Activated CD4-positive, alpha-beta memory T cell treated with anti-CD3 and anti-CD28 coated beads for 36 hours (primary cell): ENCODE measurements at regions not wholly inside any gene's neighbourhood (a gene's known extent, or its start where the extent isn't known, plus 50 kb on each side); places are given as distances from the start of the nearest gene placed in this dataset.

Source experiments
- CTCF ChIA-PET: fragments of 350-600 bp; sonication (Branson Sonifier 250); formaldehyde crosslinking; loops from one replicate; lab custom pipeline; 2021; ENCODE audit warnings: antibody characterized with exemption, inconsistent platforms; lab: Charles Lee
- POLR2A ChIA-PET: fragments of 350-600 bp; sonication (Branson Sonifier 250); formaldehyde crosslinking; loops from one replicate; lab custom pipeline; 2021; ENCODE audit warnings: antibody characterized with exemption; lab: Charles Lee
- DNase-seq: peaks from one replicate; pipeline ENCODE4 v3.0.0-alpha.2; 2020
- H3K27ac Mint-ChIP-seq: one replicate; pipeline ENCODE4 v1.8.0; 2021; ENCODE audit warnings: mixed read lengths
- H3K27me3 Mint-ChIP-seq: one replicate; pipeline ENCODE4 v1.8.0; 2021; ENCODE audit warnings: mixed read lengths
- H3K36me3 Mint-ChIP-seq: one replicate; pipeline ENCODE4 v1.8.0; 2021; ENCODE audit warnings: mixed read lengths
- H3K4me1 Mint-ChIP-seq: one replicate; pipeline ENCODE4 v1.8.0; 2021; ENCODE audit warnings: low read depth, mixed read lengths
- H3K4me3 Mint-ChIP-seq: one replicate; pipeline ENCODE4 v1.8.0; 2021; ENCODE audit warnings: mild to moderate bottlenecking, mixed read lengths
- H3K9me3 Mint-ChIP-seq: one replicate; pipeline ENCODE4 v1.8.0; 2021; ENCODE audit warnings: mixed read lengths
- intact Hi-C: fragments of 100-400 bp; cut with micrococcal nuclease; formaldehyde crosslinking; loops from one replicate; pipeline ENCODE4 v1.15.1; 2023

DNA sequence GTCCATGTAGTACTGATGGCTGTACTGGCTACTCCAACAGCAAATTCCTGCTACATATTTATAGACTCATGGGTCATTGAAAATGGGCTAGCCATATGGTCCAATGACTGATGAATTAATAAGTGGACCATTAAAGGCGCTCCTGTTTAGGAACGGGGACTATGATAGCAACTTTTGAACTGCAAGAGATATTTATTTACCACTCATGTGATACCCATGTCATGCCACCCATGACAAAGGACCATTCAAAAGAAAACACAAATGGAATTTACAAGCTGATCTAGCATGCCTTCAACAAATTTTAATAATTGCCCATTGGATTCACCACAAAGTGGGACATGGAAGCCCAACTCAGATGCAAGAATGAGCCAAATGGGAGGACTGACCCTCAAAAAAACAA, 240.0 kb upstream of the GALNTL6 start:
- Mint-ChIP-seq H3K4me1 (no peaks in the 10 kb centered on the region), H3K36me3 (no peaks in the 10 kb centered on the region), H3K27ac (no peak overlapping the region), H3K9me3 (peaks cover 10% of the 10 kb centered on the region), H3K4me3 (no peak overlapping the region), H3K27me3 (no peaks in the 10 kb centered on the region)
- ChIA-PET CTCF (no interaction called here), POLR2A (no interaction called here)
- intact Hi-C loops = no loop called here
- DNase-seq = no peak

GRCh38 chr4:171565130-171565788, 247.9 kb upstream of the GALNTL6 start:
- no peaks in the 10 kb centered on the region for H3K4me1 Mint-ChIP-seq
- DNase-seq = no peak
- ChIA-PET CTCF (no interaction called here), POLR2A (no interaction called here)
- no peaks in the 10 kb centered on the region for H3K27me3 Mint-ChIP-seq
- H3K9me3 Mint-ChIP-seq = no peaks in the 10 kb centered on the region
- H3K27ac Mint-ChIP-seq = no peak overlapping the region
- H3K36me3 Mint-ChIP-seq = no peaks in the 10 kb centered on the region
- intact Hi-C loops = no loop called here
- no peak overlapping the region for H3K4me3 Mint-ChIP-seq

DNA sequence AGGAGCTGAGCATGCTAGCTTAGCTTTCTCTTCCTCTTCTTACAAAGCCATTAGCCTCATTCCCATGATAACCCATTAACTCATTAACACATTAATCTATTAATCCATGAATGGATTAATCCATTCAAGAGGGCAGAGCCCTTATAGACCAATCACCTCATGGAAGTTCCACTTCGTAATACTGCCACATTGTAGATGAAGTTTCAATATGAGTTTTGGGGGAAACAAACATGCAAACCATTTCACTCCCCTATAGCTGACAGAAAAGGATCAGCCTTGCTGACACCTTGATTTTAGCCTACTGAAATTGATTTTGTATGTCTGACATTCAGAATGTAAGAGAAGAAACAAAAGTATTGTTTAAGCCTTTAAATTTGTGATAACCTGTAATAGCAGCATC, 251.8 kb upstream of the GALNTL6 start:
- no peak for DNase-seq
- no peaks in the 10 kb centered on the region for H3K4me1 Mint-ChIP-seq
- POLR2A ChIA-PET = no interaction called here
- no peaks in the 10 kb centered on the region for H3K27me3 Mint-ChIP-seq
- H3K27ac Mint-ChIP-seq = no peak overlapping the region
- intact Hi-C loops = no loop called here
- CTCF ChIA-PET = no interaction called here
- no peaks in the 10 kb centered on the region for H3K36me3 Mint-ChIP-seq
- H3K4me3 Mint-ChIP-seq = no peak overlapping the region
- H3K9me3 Mint-ChIP-seq = no peaks in the 10 kb centered on the region

DNA sequence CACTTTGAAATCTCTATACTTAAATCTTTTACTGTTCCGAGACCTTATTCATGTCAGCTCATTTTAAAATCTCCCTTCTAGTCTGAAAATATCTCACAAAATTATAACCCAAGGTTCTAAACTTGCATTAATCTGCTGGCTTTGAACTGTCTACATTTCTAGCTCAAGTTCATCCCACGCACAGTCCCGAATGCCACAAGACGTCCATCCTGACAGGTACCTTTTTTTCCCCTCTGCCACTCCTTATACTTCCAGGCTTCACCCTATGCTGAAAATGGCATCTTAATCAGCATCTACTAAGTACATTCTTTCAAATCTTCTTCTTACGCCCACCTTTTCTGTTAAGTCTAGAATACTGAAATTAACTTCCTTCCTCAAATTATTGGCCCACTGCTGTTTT, 259.2 kb upstream of the GALNTL6 start:
- peaks cover 5% of the 10 kb centered on the region for H3K9me3 Mint-ChIP-seq
- ChIA-PET CTCF (no interaction called here), POLR2A (no interaction called here)
- no peak overlapping the region for H3K4me3 Mint-ChIP-seq
- intact Hi-C loops = no loop called here
- no peak overlapping the region for H3K27ac Mint-ChIP-seq
- H3K27me3 Mint-ChIP-seq = no peaks in the 10 kb centered on the region
- DNase-seq = no peak
- no peaks in the 10 kb centered on the region for H3K36me3 Mint-ChIP-seq
- H3K4me1 Mint-ChIP-seq = no peaks in the 10 kb centered on the region

DNA sequence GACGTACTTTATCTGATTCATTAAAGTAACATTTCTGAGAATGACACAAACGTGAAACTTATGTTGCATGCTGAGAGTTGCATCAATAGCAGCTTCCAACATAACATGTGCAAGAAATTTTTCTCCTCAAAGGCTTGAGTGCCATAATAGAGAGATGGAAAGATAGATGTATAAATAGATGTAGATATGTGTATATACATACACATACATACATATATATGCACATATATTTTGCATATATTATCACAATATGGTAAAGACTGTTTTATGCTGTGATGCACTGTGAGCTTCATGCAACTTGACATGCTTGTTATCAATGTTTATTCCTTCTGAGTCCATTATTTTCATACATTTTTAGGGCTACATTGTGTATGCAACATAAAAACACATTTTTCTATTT, 270.6 kb upstream of the GALNTL6 start:
- intact Hi-C loops = no loop called here
- no peaks in the 10 kb centered on the region for H3K4me1 Mint-ChIP-seq
- DNase-seq = no peak
- CTCF ChIA-PET = no interaction called here
- H3K27me3 Mint-ChIP-seq = no peaks in the 10 kb centered on the region
- H3K36me3 Mint-ChIP-seq = no peaks in the 10 kb centered on the region
- POLR2A ChIA-PET = no interaction called here
- H3K9me3 Mint-ChIP-seq = peaks cover 10% of the 10 kb centered on the region
- no peak overlapping the region for H3K27ac Mint-ChIP-seq
- H3K4me3 Mint-ChIP-seq = no peak overlapping the region

- ChIA-PET POLR2A (no interaction called here), CTCF (no interaction called here)
- Mint-ChIP-seq H3K27me3 (no peaks in the 10 kb centered on the region), H3K4me3 (no peak overlapping the region), H3K9me3 (peaks cover 13% of the 10 kb centered on the region), H3K36me3 (no peaks in the 10 kb centered on the region), H3K27ac (no peak overlapping the region), H3K4me1 (no peaks in the 10 kb centered on the region)
- DNase-seq = no peak
- intact Hi-C loops = no loop called here
Measured at GRCh38 chr4:171538601-171539100, 274.6 kb upstream of the GALNTL6 start.

- Mint-ChIP-seq H3K27ac (no peak overlapping the region), H3K4me3 (no peak overlapping the region), H3K27me3 (no peaks in the 10 kb centered on the region), H3K36me3 (no peaks in the 10 kb centered on the region), H3K9me3 (peaks cover 11% of the 10 kb centered on the region), H3K4me1 (no peaks in the 10 kb centered on the region)
- intact Hi-C loops = no loop called here
- DNase-seq = no peak
- POLR2A ChIA-PET = no interaction called here
- CTCF ChIA-PET = no interaction called here
Measured at GRCh38 chr4:171534391-171534790, 278.8 kb upstream of the GALNTL6 start.

- H3K4me1 Mint-ChIP-seq = no peaks in the 10 kb centered on the region
- intact Hi-C loops = no loop called here
- no peaks in the 10 kb centered on the region for H3K27me3 Mint-ChIP-seq
- H3K27ac Mint-ChIP-seq = no peak overlapping the region
- H3K36me3 Mint-ChIP-seq = no peaks in the 10 kb centered on the region
- ChIA-PET POLR2A (no interaction called here), CTCF (no interaction called here)
- H3K4me3 Mint-ChIP-seq = no peak overlapping the region
- peaks cover 7% of the 10 kb centered on the region for H3K9me3 Mint-ChIP-seq
- DNase-seq = no peak
Measured at GRCh38 chr4:171532968-171533367, 280.2 kb upstream of the GALNTL6 start.

DNA sequence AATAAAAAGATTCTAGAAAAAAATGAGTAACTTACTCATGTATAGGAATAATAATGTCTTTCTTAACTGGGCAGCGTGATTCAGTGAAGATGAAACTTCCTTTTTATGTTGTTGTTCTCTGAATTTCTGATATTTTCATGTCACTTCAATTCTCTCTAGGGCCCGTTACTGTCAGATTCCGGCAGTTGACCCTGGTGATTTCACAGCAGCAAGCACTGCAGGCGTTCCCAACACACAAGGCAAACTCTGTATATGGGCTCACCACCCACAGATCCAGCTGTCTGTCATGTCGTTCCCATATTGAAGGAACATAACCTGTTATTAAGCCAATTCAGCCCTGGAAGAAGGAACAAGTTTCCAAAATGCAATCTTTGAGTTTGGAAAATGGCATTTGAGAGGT, 288.3 kb upstream of the GALNTL6 start:
- CTCF ChIA-PET = no interaction called here

DNA sequence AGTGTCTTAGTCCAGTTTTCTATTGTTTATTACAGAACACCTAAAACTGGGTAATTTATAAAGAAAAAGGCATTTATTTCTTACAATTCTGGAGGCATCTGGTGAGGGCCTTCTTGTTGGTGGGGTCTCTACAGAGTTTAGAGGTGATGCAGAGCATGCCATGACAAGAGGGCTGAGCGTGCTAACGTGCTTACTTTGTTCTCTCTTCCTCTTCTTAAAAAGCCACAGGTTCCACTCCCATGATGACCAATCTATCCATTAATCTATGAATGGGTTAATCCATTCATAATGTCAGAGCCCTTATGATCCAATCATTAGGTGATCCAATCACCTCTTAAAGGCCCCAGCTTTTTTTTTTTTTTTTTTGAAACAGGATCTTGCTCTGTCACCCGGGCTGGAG, 291.5 kb upstream of the GALNTL6 start:
- Mint-ChIP-seq H3K4me1 (no peaks in the 10 kb centered on the region), H3K27me3 (no peaks in the 10 kb centered on the region), H3K27ac (no peak overlapping the region), H3K4me3 (no peak overlapping the region), H3K36me3 (no peaks in the 10 kb centered on the region), H3K9me3 (peaks cover 12% of the 10 kb centered on the region)
- DNase-seq = no peak
- POLR2A ChIA-PET = no interaction called here
- intact Hi-C loops = no loop called here
- CTCF ChIA-PET = no interaction called here

More for the DNA sequence above, 288.3 kb upstream of the GALNTL6 start:
- Mint-ChIP-seq H3K4me3 (no peak overlapping the region), H3K4me1 (no peaks in the 10 kb centered on the region), H3K27ac (no peak overlapping the region), H3K27me3 (no peaks in the 10 kb centered on the region), H3K36me3 (no peaks in the 10 kb centered on the region), H3K9me3 (peaks cover 8% of the 10 kb centered on the region)
- intact Hi-C loops = no loop called here
- POLR2A ChIA-PET = no interaction called here
- no peak for DNase-seq

DNA sequence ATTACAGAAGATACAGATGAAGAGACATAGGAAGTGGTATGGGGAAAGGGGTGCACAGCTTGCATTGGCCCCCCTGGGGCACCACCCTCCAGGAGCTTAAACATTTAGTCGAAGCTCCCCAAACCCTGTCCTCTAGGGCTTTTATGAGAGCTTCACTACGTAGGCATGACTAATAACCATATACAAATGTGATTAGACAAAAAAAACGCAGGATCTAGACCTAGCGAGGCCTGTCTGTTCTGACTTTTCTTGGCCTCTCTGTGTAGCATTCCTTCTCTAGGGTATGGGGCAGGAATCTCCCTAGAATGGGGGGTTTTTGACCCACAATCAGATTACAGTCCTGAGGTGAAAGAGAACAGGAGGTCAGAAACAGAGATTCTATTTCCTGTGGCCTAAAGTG, 293.7 kb upstream of the GALNTL6 start:
- Mint-ChIP-seq H3K4me1 (no peaks in the 10 kb centered on the region), H3K9me3 (peaks cover 11% of the 10 kb centered on the region), H3K27me3 (no peaks in the 10 kb centered on the region), H3K4me3 (no peak overlapping the region), H3K36me3 (no peaks in the 10 kb centered on the region), H3K27ac (no peak overlapping the region)
- ChIA-PET CTCF (no interaction called here), POLR2A (no interaction called here)
- intact Hi-C loops = no loop called here
- DNase-seq = no peak

DNA sequence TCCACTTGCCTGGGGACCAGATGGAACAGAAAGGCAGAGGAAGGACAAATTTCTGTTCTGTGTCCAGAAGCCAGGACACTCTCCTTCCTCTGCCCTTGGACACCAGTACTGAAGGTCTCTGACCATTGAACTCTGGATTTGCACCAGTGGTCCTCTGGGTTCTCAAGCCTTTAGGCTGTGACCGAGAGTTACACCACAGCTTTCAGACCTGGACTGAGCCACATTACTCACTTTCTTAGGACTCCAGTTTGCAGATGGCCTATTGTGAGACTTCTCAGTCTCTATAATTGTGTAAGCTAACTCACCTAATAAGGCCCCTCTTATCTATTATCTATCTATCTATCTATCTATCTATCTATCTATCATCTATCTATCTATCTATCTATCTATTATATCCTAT, 295.3 kb upstream of the GALNTL6 start:
- CTCF ChIA-PET = no interaction called here
- Mint-ChIP-seq H3K36me3 (no peaks in the 10 kb centered on the region), H3K9me3 (peaks cover 11% of the 10 kb centered on the region), H3K4me1 (no peaks in the 10 kb centered on the region), H3K27me3 (no peaks in the 10 kb centered on the region), H3K4me3 (no peak overlapping the region), H3K27ac (no peak overlapping the region)
- no peak for DNase-seq
- intact Hi-C loops = no loop called here
- POLR2A ChIA-PET = no interaction called here

DNA sequence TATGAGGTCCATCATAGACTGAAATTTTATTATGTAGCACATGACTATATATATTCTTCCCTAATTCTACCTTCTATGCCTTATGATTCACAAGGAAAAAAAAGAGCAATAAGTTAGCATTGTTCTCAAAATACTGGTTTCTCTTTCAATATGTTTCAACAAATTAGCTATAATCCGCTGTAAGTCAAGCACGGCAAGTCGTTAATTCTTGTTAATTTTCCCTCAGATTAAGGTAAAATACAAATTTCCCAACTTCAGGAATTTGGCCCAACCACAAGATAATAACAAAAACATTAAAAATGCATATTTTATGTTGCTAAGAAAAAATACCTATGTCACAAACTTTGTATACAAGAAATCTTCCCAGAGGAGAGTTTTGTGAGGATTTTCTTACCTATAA, 296.5 kb upstream of the GALNTL6 start:
- H3K27ac Mint-ChIP-seq = no peak overlapping the region
- H3K9me3 Mint-ChIP-seq = peaks cover 18% of the 10 kb centered on the region
- no peak for DNase-seq
- H3K4me1 Mint-ChIP-seq = no peaks in the 10 kb centered on the region
- H3K4me3 Mint-ChIP-seq = no peak overlapping the region
- intact Hi-C loops = no loop called here
- no peaks in the 10 kb centered on the region for H3K36me3 Mint-ChIP-seq
- ChIA-PET CTCF (no interaction called here), POLR2A (no interaction called here)
- no peaks in the 10 kb centered on the region for H3K27me3 Mint-ChIP-seq
